WTC11 (cell line): ENCODE measurements at regions not wholly inside any gene's neighbourhood (a gene's known extent, or its start where the extent isn't known, plus 50 kb on each side); places are given as distances from the start of the nearest gene placed in this dataset.

Experiments
- ATAC-seq: fragments of 200-7000 bp; cut with Tn5 transposase; 2 replicates; pipeline ENCODE4 v1.10.0; 2021; ENCODE audit warnings: mild to moderate bottlenecking, moderate library complexity
- CTCF ChIA-PET: fragments of 300-600 bp; sonication (Branson Sonifier 250); formaldehyde crosslinking; loops from one replicate; lab custom pipeline; 2021; ENCODE audit warnings: antibody characterized with exemption; lab: Charles Lee
- POLR2A ChIA-PET: fragments of 350-600 bp; sonication (Branson Sonifier 250); formaldehyde crosslinking; loops from one replicate; lab custom pipeline; 2021; ENCODE audit warnings: antibody characterized with exemption; lab: Charles Lee
- DNase-seq: peaks from one replicate; pipeline ENCODE4 v3.0.0; 2021; ENCODE audit warnings: low spot score
- H3K27ac Mint-ChIP-seq: 2 replicates; pipeline ENCODE4 v1.8.0; 2021; ENCODE audit warnings: mixed read lengths
- H3K27me3 Mint-ChIP-seq: 2 replicates; pipeline ENCODE4 v1.8.0; 2021; ENCODE audit warnings: low read depth, mild to moderate bottlenecking, moderate library complexity, mixed read lengths
- H3K36me3 Mint-ChIP-seq: 2 replicates; pipeline ENCODE4 v1.8.0; 2021; ENCODE audit warnings: mixed read lengths
- H3K4me1 Mint-ChIP-seq: 2 replicates; pipeline ENCODE4 v1.8.0; 2022; ENCODE audit warnings: mixed read lengths
- H3K4me3 Mint-ChIP-seq: 2 replicates; pipeline ENCODE4 v1.8.0; 2021; ENCODE audit warnings: mild to moderate bottlenecking, moderate library complexity, mixed read lengths
- H3K9me3 Mint-ChIP-seq: 2 replicates; pipeline ENCODE4 v1.8.0; 2021; ENCODE audit warnings: mixed read lengths
- AFF4 ChIP-seq: sonication (generic); formaldehyde crosslinking; IDR thresholded peaks from 2 replicates; pipeline ENCODE4 v1.8.1; 2023; ENCODE audit warnings: mild to moderate bottlenecking, missing genetic modification reagents, borderline replicate concordance
- ARID4B ChIP-seq: sonication (generic); formaldehyde crosslinking; IDR thresholded peaks from 2 replicates; pipeline ENCODE4 v1.8.0; 2023; ENCODE audit warnings: missing genetic modification reagents, mild to moderate bottlenecking, borderline replicate concordance
- ATF6 ChIP-seq: sonication (generic); formaldehyde crosslinking; IDR thresholded peaks from 2 replicates; pipeline ENCODE4 v1.8.1; 2023; ENCODE audit warnings: mild to moderate bottlenecking, missing genetic modification reagents
- ESRRA ChIP-seq: sonication (generic); formaldehyde crosslinking; IDR thresholded peaks from 2 replicates; pipeline ENCODE4 v1.8.1; 2022; ENCODE audit warnings: mild to moderate bottlenecking, missing genetic modification reagents, borderline replicate concordance
- ETV6 ChIP-seq: sonication (generic); formaldehyde crosslinking; IDR thresholded peaks from 2 replicates; pipeline ENCODE4 v1.8.1; 2022; ENCODE audit warnings: mild to moderate bottlenecking, missing genetic modification reagents
- FOXJ3 ChIP-seq: sonication (generic); formaldehyde crosslinking; IDR thresholded peaks from 2 replicates; pipeline ENCODE4 v1.9.0; 2021; ENCODE audit warnings: missing genetic modification reagents, mild to moderate bottlenecking, borderline replicate concordance
- GRHL2 ChIP-seq: fragments of 250-450 bp; sonication (Bioruptor Pico); IDR thresholded peaks from 2 replicates; pipeline ENCODE4 v1.8.0; 2022; ENCODE audit warnings: mild to moderate bottlenecking, moderate library complexity; ENCODE audit not compliant: insufficient replicate concordance, severe bottlenecking
- KAT7 ChIP-seq: sonication (generic); formaldehyde crosslinking; IDR thresholded peaks from 2 replicates; pipeline ENCODE4 v1.8.1; 2023; ENCODE audit warnings: missing genetic modification reagents, mild to moderate bottlenecking, borderline replicate concordance
- NFE2L1 ChIP-seq: sonication (generic); formaldehyde crosslinking; IDR thresholded peaks from 2 replicates; pipeline ENCODE4 v1.8.1; 2023; ENCODE audit warnings: missing genetic modification reagents
- PREB ChIP-seq: sonication (generic); formaldehyde crosslinking; IDR thresholded peaks from 2 replicates; pipeline ENCODE4 v1.8.1; 2022; ENCODE audit warnings: mild to moderate bottlenecking, missing genetic modification reagents, moderate library complexity, borderline replicate concordance
- SMAD3 ChIP-seq: sonication (generic); formaldehyde crosslinking; IDR thresholded peaks from 2 replicates; pipeline ENCODE4 v1.8.0; 2022; ENCODE audit warnings: missing genetic modification reagents, mild to moderate bottlenecking, borderline replicate concordance
- SMAD4 ChIP-seq: sonication (generic); formaldehyde crosslinking; IDR thresholded peaks from 2 replicates; pipeline ENCODE4 v1.8.0; 2022; ENCODE audit warnings: mild to moderate bottlenecking, missing genetic modification reagents
- SOX15 ChIP-seq: fragments of 250-450 bp; sonication (Bioruptor Pico); IDR thresholded peaks from 2 replicates; pipeline ENCODE4 v1.9.0; 2021; ENCODE audit warnings: mild to moderate bottlenecking
- ZNF263 ChIP-seq: sonication (generic); formaldehyde crosslinking; IDR thresholded peaks from 2 replicates; pipeline ENCODE4 v1.8.1; 2022; ENCODE audit warnings: low read depth, mild to moderate bottlenecking, moderate library complexity, missing genetic modification reagents
- ZNF396 ChIP-seq: fragments of 250-450 bp; sonication (Bioruptor Pico); IDR thresholded peaks from 2 replicates; pipeline ENCODE4 v1.8.0; 2021; ENCODE audit warnings: mild to moderate bottlenecking, moderate library complexity, borderline replicate concordance
- ZNF425 ChIP-seq: fragments of 250-450 bp; sonication (Bioruptor Pico); conservative IDR thresholded peaks from 2 replicates; pipeline ENCODE4 v1.9.0; 2021; ENCODE audit warnings: mild to moderate bottlenecking

- TF ChIP-seq ZNF425 = no peak
- TF ChIP-seq FOXJ3 (CRISPR knock-in tag) = no peak
- TF ChIP-seq ATF6 = no peak
- TF ChIP-seq ZNF263 (CRISPR knock-in tag) = no peak
- no peak for TF ChIP-seq AFF4 (CRISPR knock-in tag)
These were observed 503.6 kb upstream of the SMIM21 start (continued) for GRCh38 chr18:75931079-75931478.

GRCh38 chr18:75928706-75929105, 501.2 kb upstream of the SMIM21 start:
- Mint-ChIP-seq H3K27ac (no peak overlapping the region), H3K9me3 (peaks cover 6% of the 10 kb centered on the region; the same call in 1 of the 2 replicates), H3K27me3 (no peaks in the 10 kb centered on the region), H3K4me3 (no peak overlapping the region), H3K4me1 (peaks cover 8% of the 10 kb centered on the region; the same call in 1 of the 2 replicates), H3K36me3 (no peaks in the 10 kb centered on the region)
- no peak for DNase-seq
- ATAC-seq = no peak
- no peak for TF ChIP-seq SMAD4
- no peak for TF ChIP-seq NFE2L1
- TF ChIP-seq GRHL2 (CRISPR knock-in tag) = no peak
- TF ChIP-seq SOX15 (CRISPR knock-in tag) = no peak
- no peak for TF ChIP-seq ESRRA (CRISPR knock-in tag)
- TF ChIP-seq SMAD3 (CRISPR knock-in tag) = no peak
- TF ChIP-seq KAT7 (CRISPR knock-in tag) = no peak
- no peak for TF ChIP-seq ATF6
- ChIA-PET CTCF (no interaction called here), POLR2A (no interaction called here)

GRCh38 chr18:75927791-75928190, 500.3 kb upstream of the SMIM21 start:
- Mint-ChIP-seq H3K36me3 (no peaks in the 10 kb centered on the region), H3K27ac (no peak overlapping the region), H3K4me3 (no peak overlapping the region), H3K4me1 (0 out of 2 replicates have a peak, but pooled peaks cover 3% of the 10 kb centered on the region), H3K27me3 (no peaks in the 10 kb centered on the region; the same call in 1 of the 2 replicates), H3K9me3 (peaks cover 6% of the 10 kb centered on the region; the same call in 1 of the 2 replicates)
- ATAC-seq (no peak), DNase-seq (no peak)
- CTCF ChIA-PET = no interaction called here
- POLR2A ChIA-PET = no interaction called here
- TF ChIP-seq ARID4B (CRISPR knock-in tag) (no peak), ZNF396 (CRISPR knock-in tag) (no peak), PREB (CRISPR knock-in tag) (no peak), ETV6 (no peak)
